Activated CD4-positive, CD25-positive, alpha-beta regulatory T cell treated with anti-CD3 and anti-CD28 coated beads, Interleukin-2, amount 50 U/mL, for 72 hours (primary cell): ENCODE measurements at regions not wholly inside any gene's neighbourhood (a gene's known extent, or its start where the extent isn't known, plus 50 kb on each side); places are given as distances from the start of the nearest gene placed in this dataset.

Experiments used
- DNase-seq: peaks from one replicate; pipeline ENCODE4 v3.0.0; 2021

GRCh38 chr18:42187611-42188380 is 232.8 kb downstream of the PIK3C3 start:
- no peak for DNase-seq

GRCh38 chr18:42190643-42191042 is 235.6 kb downstream of the PIK3C3 start:
- no peak for DNase-seq

GRCh38 chr18:42192251-42193248 is 237.5 kb downstream of the PIK3C3 start:
- no peak for DNase-seq

- no peak for DNase-seq
Measured at GRCh38 chr18:42196651-42197050, 241.6 kb downstream of the PIK3C3 start.

GRCh38 chr18:42201137-42201536 is 246.1 kb downstream of the PIK3C3 start:
- DNase-seq = no peak

GRCh38 chr18:42211201-42211600 is 256.2 kb downstream of the PIK3C3 start:
- DNase-seq = no peak

- DNase-seq = no peak
Measured at GRCh38 chr18:42222557-42222956, 267.5 kb downstream of the PIK3C3 start.

- no peak for DNase-seq
Measured at GRCh38 chr18:42228581-42228980, 273.5 kb downstream of the PIK3C3 start.

GRCh38 chr18:42229211-42230210 is 274.5 kb downstream of the PIK3C3 start:
- DNase-seq = no peak

GRCh38 chr18:42230636-42231035 is 275.6 kb downstream of the PIK3C3 start:
- DNase-seq = no peak

GRCh38 chr18:42231284-42231683 is 276.2 kb downstream of the PIK3C3 start:
- no peak for DNase-seq

GRCh38 chr18:42231796-42232195 is 276.8 kb downstream of the PIK3C3 start:
- no peak for DNase-seq

GRCh38 chr18:42233908-42234307 is 278.9 kb downstream of the PIK3C3 start:
- DNase-seq = no peak

GRCh38 chr18:42242758-42243157 is 287.7 kb downstream of the PIK3C3 start:
- no peak for DNase-seq

- DNase-seq = no peak
Measured at GRCh38 chr18:42245137-42245536, 290.1 kb downstream of the PIK3C3 start.

GRCh38 chr18:42255908-42256765 is 301.1 kb downstream of the PIK3C3 start:
- DNase-seq = no peak

GRCh38 chr18:42258301-42258965 is 303.4 kb downstream of the PIK3C3 start:
- DNase-seq = no peak

- no peak for DNase-seq
Measured at GRCh38 chr18:42261731-42262130, 306.7 kb downstream of the PIK3C3 start.

GRCh38 chr18:42264497-42264896 is 309.5 kb downstream of the PIK3C3 start:
- DNase-seq = no peak

- no peak for DNase-seq
Measured at GRCh38 chr18:42268186-42268725, 313.2 kb downstream of the PIK3C3 start.

GRCh38 chr18:42268798-42269197 is 313.8 kb downstream of the PIK3C3 start:
- DNase-seq = no peak
